Upper lobe of right lung (tissue), 1 donor: ENCODE measurements at regions not wholly inside any gene's neighbourhood (a gene's known extent, or its start where the extent isn't known, plus 50 kb on each side); places are given as distances from the start of the nearest gene placed in this dataset.
A peak's percentile ranks its signal among the peaks of the same experiment; 100 is the strongest.

Experiments
- ATAC-seq: fragments of 200-7000 bp; cut with Tn5 transposase; one replicate; pipeline ENCODE4 v1.9.1; 2020; ENCODE audit warnings: mild to moderate bottlenecking, moderate library complexity
- DNase-seq: peaks from one replicate; pipeline ENCODE4 v3.0.0-alpha.2; 2020
- H3K27ac ChIP-seq: fragments of 200-600 bp; one replicate; pipeline ENCODE4 v1.8.0; 2022
- H3K27me3 ChIP-seq: fragments of 200-600 bp; one replicate; pipeline ENCODE4 v1.8.0; 2022; ENCODE audit warnings: mild to moderate bottlenecking
- H3K36me3 ChIP-seq: fragments of 200-600 bp; one replicate; pipeline ENCODE4 v1.8.0; 2022
- H3K4me1 ChIP-seq: fragments of 200-600 bp; one replicate; pipeline ENCODE4 v1.8.0; 2022
- H3K4me3 ChIP-seq: fragments of 200-600 bp; one replicate; pipeline ENCODE4 v1.8.0; 2022; ENCODE audit warnings: mild to moderate bottlenecking
- H3K9me3 ChIP-seq: fragments of 200-600 bp; one replicate; pipeline ENCODE4 v1.8.0; 2022
- CTCF ChIP-seq: fragments of 200-600 bp; IDR thresholded peaks from one replicate; pipeline ENCODE4 v1.8.0; 2022; ENCODE audit warnings: antibody characterized with exemption
- intact Hi-C: fragments of 100-400 bp; cut with DNase I; formaldehyde crosslinking; loops from one replicate; pipeline ENCODE4 v1.11.0; 2022
- donor health status: DM: no; HTN: yes; CAD: no; lungs with severe emphysema.

- Histone ChIP-seq H3K27me3 (no peaks in the 10 kb centered on the region), H3K4me1 (no peaks in the 10 kb centered on the region), H3K36me3 (no peaks in the 10 kb centered on the region), H3K27ac (no peak overlapping the region), H3K9me3 (no peaks in the 10 kb centered on the region), H3K4me3 (no peak overlapping the region)
- no peak for DNase-seq
- intact Hi-C loops: no loop called here
- TF ChIP-seq CTCF: peak; percentile 52
- peak; percentile 88 for ATAC-seq
Measured at GRCh38 chrX:139126493-139126892, 404.0 kb upstream of the F9 start.

- intact Hi-C loops: no loop called here
- Histone ChIP-seq H3K27ac (no peak overlapping the region), H3K9me3 (no peaks in the 10 kb centered on the region), H3K27me3 (no peaks in the 10 kb centered on the region), H3K4me3 (no peak overlapping the region), H3K4me1 (no peaks in the 10 kb centered on the region), H3K36me3 (no peaks in the 10 kb centered on the region)
- TF ChIP-seq CTCF: no peak
- DNase-seq (no peak), ATAC-seq (no peak)
Measured at GRCh38 chrX:139125916-139126315, 404.6 kb upstream of the F9 start.

- intact Hi-C loops: no loop called here
- Histone ChIP-seq H3K4me1 (no peaks in the 10 kb centered on the region), H3K9me3 (no peaks in the 10 kb centered on the region), H3K36me3 (no peaks in the 10 kb centered on the region), H3K27ac (no peak overlapping the region), H3K4me3 (no peak overlapping the region), H3K27me3 (no peaks in the 10 kb centered on the region)
- TF ChIP-seq CTCF: no peak
- ATAC-seq (no peak), DNase-seq (no peak)
Measured at GRCh38 chrX:139121616-139122286, 408.8 kb upstream of the F9 start.

GRCh38 chrX:139120760-139121159 is 409.2 kb upstream of the FGF13 start:
- no peak for TF ChIP-seq CTCF
- intact Hi-C loops: no loop called here
- H3K27ac ChIP-seq: no peak overlapping the region
- H3K9me3 ChIP-seq: no peaks in the 10 kb centered on the region
- ATAC-seq: no peak
- H3K36me3 ChIP-seq: no peaks in the 10 kb centered on the region
- no peaks in the 10 kb centered on the region for H3K4me1 ChIP-seq
- no peak for DNase-seq
- H3K4me3 ChIP-seq: no peak overlapping the region
- H3K27me3 ChIP-seq: no peaks in the 10 kb centered on the region

GRCh38 chrX:139113708-139114107 is 402.2 kb upstream of the FGF13 start:
- Histone ChIP-seq H3K4me3 (no peak overlapping the region), H3K27me3 (no peaks in the 10 kb centered on the region), H3K36me3 (no peaks in the 10 kb centered on the region), H3K27ac (no peak overlapping the region), H3K4me1 (no peaks in the 10 kb centered on the region), H3K9me3 (no peaks in the 10 kb centered on the region)
- intact Hi-C loops: no loop called here
- no peak for DNase-seq
- ATAC-seq: peak; percentile 27
- TF ChIP-seq CTCF: no peak

- Histone ChIP-seq H3K36me3 (no peaks in the 10 kb centered on the region), H3K27me3 (no peaks in the 10 kb centered on the region), H3K4me1 (no peaks in the 10 kb centered on the region), H3K9me3 (no peaks in the 10 kb centered on the region), H3K27ac (no peak overlapping the region), H3K4me3 (no peak overlapping the region)
- ATAC-seq (no peak), DNase-seq (no peak)
- TF ChIP-seq CTCF: no peak
- intact Hi-C loops: no loop called here
Measured at GRCh38 chrX:139112432-139112831, 400.9 kb upstream of the FGF13 start.
